GM23338 (cell line): ENCODE measurements at regions not wholly inside any gene's neighbourhood (a gene's known extent, or its start where the extent isn't known, plus 50 kb on each side); places are given as distances from the start of the nearest gene placed in this dataset.

Experiments used
- CTCF ChIP-seq, 2 experiments: fragments of 200-600 bp in 1 of 2; sonication (generic) in 1 of 2; conservative IDR thresholded peaks; 2 replicates each; pipeline versions ENCODE4 v1.5.1 to v1.6.1; 2016 to 2017; ENCODE audit warnings: antibody characterized with exemption in 2 of 2, low read depth in 2 of 2, mild to moderate bottlenecking in 2 of 2, moderate library complexity in 1 of 2
- JUNB ChIP-seq: IDR thresholded peaks from one replicate; pipeline ENCODE4 v1.6.1; 2016; ENCODE audit warnings: antibody characterized with exemption; ENCODE audit not compliant: unreplicated experiment

GRCh38 chr11:39462506-39462905 is 1996.9 kb downstream of the LRRC4C start:
- TF ChIP-seq JUNB (no peak), CTCF (conservative IDR thresholded peaks at IDR 0.05; ENCODE audit: low read depth in 2 of 2) (no peak)
